K562 (cell line): ENCODE measurements at regions not wholly inside any gene's neighbourhood (a gene's known extent, or its start where the extent isn't known, plus 50 kb on each side); places are given as distances from the start of the nearest gene placed in this dataset.

Experiments used
- ATAC-seq: fragments of 200-7000 bp; cut with Tn5 transposase; 3 replicates; pipeline ENCODE4 v1.9.1; 2020; ENCODE audit warnings: moderate library complexity
- BruUV-seq: library from RNA; stranded (reverse); fragments of 400-500 nt; replicated peaks from 2 replicates; lab custom pipeline; 2021; lab: Mats Ljungman, UMichigan
- CTCF ChIA-PET: fragments of 300-600 bp; formaldehyde crosslinking; extraction: SDS; loops from one replicate; lab custom pipeline; 2021; ENCODE audit warnings: low intra/inter-chr PET ratio; lab: Yijun Ruan, JAX
- POLR2A ChIA-PET: fragments of 300-600, 350-650 bp; sonication (Branson Sonifier 250); formaldehyde crosslinking; extraction: SDS; loops from one replicate; lab custom pipeline; 2021; ENCODE audit warnings: antibody characterized with exemption, inconsistent platforms; lab: Yijun Ruan, JAX
- DNase-seq, 4 experiments: peaks; one replicate each; pipeline versions ENCODE4 v3.0.0 to v3.0.0-alpha.2; 2011 to 2018; ENCODE audit warnings: low spot score in 3 of 4, mixed read lengths in 3 of 4; ENCODE audit errors: extremely low read depth in 1 of 4
- FAIRE-seq: peaks from 2 replicates; lab custom pipeline; 2011; peaks lifted over from hg19 to GRCh38; lab: Jason Lieb, UNC
- H2AFZ ChIP-seq: 2 replicates; pipeline ENCODE4 v1.6.0; 2011; ENCODE audit warnings: low read depth, low read length, control low read depth, inconsistent platforms
- H3K27ac ChIP-seq: fragments of 200-600 bp; 3 replicates; pipeline ENCODE4 v1.8.0; 2011; ENCODE audit warnings: low read depth, mild to moderate bottlenecking, control low read depth, inconsistent platforms, low read length, moderate library complexity, mixed read lengths; ENCODE audit errors: extremely low read depth
- H3K27me3 ChIP-seq, 2 experiments: fragments of 300-600 bp in 1 of 2; 2 replicates in 1 of 2; 3 replicates in 1 of 2; pipeline versions ENCODE4 v1.6.0 to v1.8.0; 2011; ENCODE audit warnings: inconsistent platforms in 2 of 2, low read length in 2 of 2, mild to moderate bottlenecking in 1 of 2, mixed read lengths in 1 of 2, moderate library complexity in 1 of 2; ENCODE audit not compliant: control insufficient read depth in 2 of 2, insufficient read depth in 2 of 2
- H3K36me3 ChIP-seq: fragments of 300-600 bp; 3 replicates; pipeline ENCODE4 v1.8.0; 2011; ENCODE audit warnings: mild to moderate bottlenecking, low read length, inconsistent platforms; ENCODE audit not compliant: control insufficient read depth, insufficient read depth
- H3K4me1 ChIP-seq, 2 experiments: fragments of 200-600 bp in 1 of 2; replicated peaks in 1 of 2; 2 replicates in 1 of 2; 3 replicates in 1 of 2; pipeline versions ENCODE4 v1.5.1 to v1.8.0; 2011; ENCODE audit warnings: inconsistent platforms in 2 of 2, low read length in 2 of 2, mild to moderate bottlenecking in 1 of 2, mixed read lengths in 1 of 2, moderate library complexity in 1 of 2; ENCODE audit not compliant: control insufficient read depth in 2 of 2, insufficient read depth in 2 of 2
- H3K4me2 ChIP-seq: 2 replicates; pipeline ENCODE4 v1.6.1; 2011; ENCODE audit warnings: low read length, control low read depth, inconsistent platforms, mixed read lengths; ENCODE audit not compliant: insufficient read depth
- H3K4me3 ChIP-seq: fragments of 200-600 bp; sonication (generic), shearing (Covaris generic); 2 replicates; pipeline ENCODE4 v1.5.1; 2016; ENCODE audit warnings: control low read depth, inconsistent platforms
- H3K79me2 ChIP-seq: fragments of 200-600 bp; 3 replicates; pipeline ENCODE4 v1.8.0; 2011; ENCODE audit warnings: low read length, inconsistent platforms; ENCODE audit not compliant: control insufficient read depth, insufficient read depth
- H3K9ac ChIP-seq, 2 experiments: 2 replicates each; pipeline versions ENCODE4 v1.6.0 to v1.6.1; 2011; ENCODE audit warnings: low read depth in 2 of 2, low read length in 2 of 2, control low read depth in 1 of 2, inconsistent platforms in 1 of 2, mild to moderate bottlenecking in 1 of 2, mixed read lengths in 1 of 2; ENCODE audit not compliant: insufficient read depth in 1 of 2
- H3K9me1 ChIP-seq: one replicate; pipeline ENCODE4 v1.6.0; 2011; ENCODE audit warnings: inconsistent platforms, mild to moderate bottlenecking, low read length, moderate library complexity; ENCODE audit not compliant: control insufficient read depth, insufficient read depth
- H3K9me3 ChIP-seq: replicated peaks from 2 replicates; pipeline ENCODE4 v1.5.1; 2011; ENCODE audit warnings: low read depth, low read length, inconsistent platforms; ENCODE audit not compliant: control insufficient read depth, insufficient read depth
- H4K20me1 ChIP-seq: replicated peaks from 2 replicates; pipeline ENCODE4 v1.6.1; 2011; ENCODE audit warnings: low read length, inconsistent platforms, mixed read lengths; ENCODE audit not compliant: control insufficient read depth, insufficient read depth
- CHD1 ChIP-seq: fragments of 200-600 bp; sonication (generic); IDR thresholded peaks from one replicate; pipeline ENCODE4 v1.6.1; 2012; ENCODE audit warnings: mild to moderate bottlenecking, moderate library complexity, low read length, inconsistent platforms
- DLX4 ChIP-seq: fragments of 250-450 bp; sonication (Bioruptor Pico); IDR thresholded peaks from 2 replicates; pipeline ENCODE4 v1.6.1; 2021; ENCODE audit warnings: mild to moderate bottlenecking
- EP400 ChIP-seq: fragments of 450-650 bp; IDR thresholded peaks from 2 replicates; pipeline ENCODE4 v1.6.1; 2017; ENCODE audit warnings: antibody characterized with exemption, mild to moderate bottlenecking, moderate library complexity
- ETS2 ChIP-seq: IDR thresholded peaks from 2 replicates; pipeline ENCODE4 v1.6.1; 2016; ENCODE audit warnings: borderline replicate concordance, missing genetic modification characterization, mild to moderate bottlenecking, moderate library complexity, missing compliant biosample characterization; ENCODE audit not compliant: poor library complexity, severe bottlenecking
- GABPA ChIP-seq: fragments of 200-800 bp; sonication (Bioruptor generic); conservative IDR thresholded peaks from 2 replicates; pipeline ENCODE4 v1.6.1; 2016; ENCODE audit warnings: low read depth, missing genetic modification characterization, missing compliant biosample characterization
- HLTF ChIP-seq: fragments of 450-650 bp; IDR thresholded peaks from 2 replicates; pipeline ENCODE4 v1.6.1; 2016
- NCOA4 ChIP-seq: fragments of 450-650 bp; IDR thresholded peaks from 2 replicates; pipeline ENCODE4 v1.6.1; 2018; ENCODE audit warnings: mild to moderate bottlenecking; ENCODE audit not compliant: partially characterized antibody
- PHB ChIP-seq: fragments of 250-450 bp; sonication (Bioruptor Pico); IDR thresholded peaks from 2 replicates; pipeline ENCODE4 v1.5.0; 2021
- PHF8 ChIP-seq: fragments of 200-600 bp; sonication (generic); IDR thresholded peaks from 2 replicates; pipeline ENCODE4 v1.6.1; 2012; ENCODE audit warnings: mixed run types, mild to moderate bottlenecking, inconsistent platforms, low read length, moderate library complexity, borderline replicate concordance
- SAP30 ChIP-seq: fragments of 200-600 bp; sonication (generic); IDR thresholded peaks from 2 replicates; pipeline ENCODE4 v1.6.1; 2012; ENCODE audit warnings: borderline replicate concordance, low read depth, mild to moderate bottlenecking, moderate library complexity, low read length, control low read depth, inconsistent platforms; ENCODE audit not compliant: insufficient read depth, poor library complexity, severe bottlenecking
- SMAD2 ChIP-seq: fragments of 150-350 bp; IDR thresholded peaks from 2 replicates; pipeline ENCODE4 v1.6.1; 2014; ENCODE audit warnings: low read depth, mild to moderate bottlenecking, low read length
- ZNF174 ChIP-seq: fragments of 250-450 bp; sonication (Bioruptor Pico); IDR thresholded peaks from 2 replicates; pipeline ENCODE4 v1.4.0; 2020; ENCODE audit warnings: mild to moderate bottlenecking
- ZNF347 ChIP-seq: fragments of 450-650 bp; formaldehyde crosslinking; IDR thresholded peaks from 2 replicates; pipeline ENCODE4 v1.4.0; 2020; ENCODE audit warnings: low read depth, mild to moderate bottlenecking, moderate library complexity
- ZNF586 ChIP-seq: fragments of 450-650 bp; formaldehyde crosslinking; conservative IDR thresholded peaks from 2 replicates; pipeline ENCODE4 v1.4.0; 2020; ENCODE audit warnings: mild to moderate bottlenecking, moderate library complexity
- WGBS: fragments of 100-300 bp; shearing (Covaris generic); methylation state at CpG from one replicate; pipeline ENCODE4 v1.1.6; 2016; ENCODE audit warnings: low coverage, mixed read lengths; ENCODE audit not compliant: insufficient coverage; ENCODE audit errors: missing lambda C conversion rate; 5-methylcytosine and 5-hydroxymethylcytosine counted together
- in situ Hi-C: fragments of 300-500 bp; cut with MboI; formaldehyde crosslinking; loops from 4 replicates; pipeline ENCODE4 v1.15.0; 2018; ENCODE audit warnings: inconsistent platforms, mixed read lengths
- intact Hi-C: fragments of 100-400 bp; cut with micrococcal nuclease; formaldehyde crosslinking; loops from 2 replicates; pipeline ENCODE4 v1.14.2; 2022

GRCh38 chr12:43208627-43209026 lies 343.4 kb downstream of the ADAMTS20 start (continued):
- TF ChIP-seq EP400 (no peak), SAP30 (no peak), ETS2 (tag) (no peak), HLTF (no peak), ZNF174 (CRISPR knock-in tag) (no peak), ZNF347 (no peak)

- in situ Hi-C loops = no loop called here
- CTCF ChIA-PET = no interaction called here
- no peak for FAIRE-seq
- no peak overlapping the region for H3K27ac ChIP-seq
- H2AFZ ChIP-seq = no peak overlapping the region
- H3K27me3 ChIP-seq = no peaks in the 10 kb centered on the region
- no peaks in the 10 kb centered on the region for H3K4me1 ChIP-seq
- 6% methylated on average over 5 of the region's 5 CpGs for WGBS
- no peaks in the 10 kb centered on the region; the same call in 1 of the 2 replicates for H3K9me3 ChIP-seq
- TF ChIP-seq SMAD2 (no peak), PHB (CRISPR knock-in tag) (no peak), DLX4 (no peak), PHF8 (no peak), NCOA4 (no peak), GABPA (no peak), ZNF586 (CRISPR knock-in tag) (no peak), CHD1 (no peak)
- TF ChIP-seq, all 486 proteins: peak for 0
- H3K4me2 ChIP-seq = no peak overlapping the region
- no peak for DNase-seq
- intact Hi-C loops = no loop called here
- BruUV-seq = no TSS peak
- no peaks in the 10 kb centered on the region for H3K79me2 ChIP-seq
- H4K20me1 ChIP-seq = no peaks in the 10 kb centered on the region
- POLR2A ChIA-PET = no interaction called here
- no peaks in the 10 kb centered on the region for H3K36me3 ChIP-seq
- H3K4me3 ChIP-seq = no peak overlapping the region
- H3K9ac ChIP-seq = no peak overlapping the region
- no peak for ATAC-seq
- no peaks in the 10 kb centered on the region for H3K9me1 ChIP-seq
These were observed 343.8 kb downstream of the ADAMTS20 start for GRCh38 chr12:43208221-43208620.
